Stimulated activated CD4-positive, alpha-beta T cell treated with anti-CD3 and anti-CD28 coated beads, Interleukin-1b, Interleukin-23, amount 100 ng/mL, for 48 hours (primary cell): ENCODE measurements at regions not wholly inside any gene's neighbourhood (a gene's known extent, or its start where the extent isn't known, plus 50 kb on each side); places are given as distances from the start of the nearest gene placed in this dataset.

ENCODE experiments used
- DNase-seq: peaks from one replicate; pipeline ENCODE4 v3.0.0-alpha.2; 2020

- DNase-seq, result no peak
Measured at GRCh38 chr3:34925851-34926250, 713.5 kb upstream of the ARPP21 start.

DNA sequence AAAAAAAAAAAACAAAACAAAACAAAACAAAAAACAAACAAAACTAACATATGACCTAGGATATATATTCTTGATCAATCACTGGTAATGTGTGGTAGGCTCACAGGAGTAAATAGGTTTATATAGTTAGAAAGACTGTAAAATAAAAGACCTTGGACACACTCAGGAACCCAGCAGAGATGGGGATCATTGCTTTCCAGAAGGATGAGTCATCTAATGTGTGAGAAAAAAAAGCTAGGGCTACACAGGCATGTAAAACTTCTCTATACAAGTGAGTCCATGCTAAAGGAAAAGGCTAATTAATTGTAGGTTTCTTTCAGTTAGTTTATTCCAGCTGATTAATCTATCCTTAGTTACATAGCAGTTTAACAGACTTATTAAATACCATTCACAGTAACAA is 710.3 kb upstream of the ARPP21 start:
- no peak for DNase-seq

DNA sequence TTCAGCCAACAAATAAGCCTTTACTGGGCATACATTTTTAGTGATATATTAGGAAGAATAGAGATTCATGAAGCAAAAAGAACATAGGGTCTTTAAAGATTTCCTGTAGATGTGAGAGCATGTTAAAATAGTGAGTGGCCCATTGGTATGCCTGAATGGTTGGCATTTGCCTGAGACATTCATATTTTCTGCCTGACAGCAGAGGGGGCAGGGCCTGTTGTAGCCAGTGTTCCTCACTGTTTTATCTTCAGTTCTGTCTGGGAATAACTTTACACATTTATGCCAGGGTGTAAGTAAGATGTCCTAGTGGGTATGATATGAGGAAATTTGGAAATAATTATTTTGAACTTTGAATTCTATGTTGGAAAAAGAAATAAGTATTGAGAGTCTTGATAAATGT is 704.7 kb upstream of the ARPP21 start:
- DNase-seq, result no peak

DNA sequence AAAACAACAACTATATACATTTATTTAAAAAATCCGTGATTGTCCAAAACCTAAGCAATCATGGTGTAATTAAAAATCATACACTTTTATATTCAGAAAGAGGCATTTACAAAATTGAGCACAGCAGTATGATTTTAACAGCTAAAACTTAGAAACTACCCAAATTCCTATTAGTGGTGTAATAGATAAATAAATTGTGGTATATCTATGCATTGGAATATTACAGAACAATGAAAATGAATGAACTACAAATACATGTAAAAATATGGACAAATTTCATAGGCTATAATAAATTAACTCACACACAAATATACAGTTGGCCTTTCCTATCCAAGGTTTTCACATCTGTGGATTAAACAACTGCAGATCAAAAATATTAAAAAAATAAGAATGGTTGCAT is 700.5 kb upstream of the ARPP21 start:
- no peak for DNase-seq

GRCh38 chr3:34942256-34942655 is 697.1 kb upstream of the ARPP21 start:
- DNase-seq, result no peak

GRCh38 chr3:34947834-34948233 is 691.5 kb upstream of the ARPP21 start:
- no peak for DNase-seq

- no peak for DNase-seq
Measured at GRCh38 chr3:34948517-34948916, 690.8 kb upstream of the ARPP21 start.

GRCh38 chr3:34955680-34956079 is 683.6 kb upstream of the ARPP21 start:
- no peak for DNase-seq

DNA sequence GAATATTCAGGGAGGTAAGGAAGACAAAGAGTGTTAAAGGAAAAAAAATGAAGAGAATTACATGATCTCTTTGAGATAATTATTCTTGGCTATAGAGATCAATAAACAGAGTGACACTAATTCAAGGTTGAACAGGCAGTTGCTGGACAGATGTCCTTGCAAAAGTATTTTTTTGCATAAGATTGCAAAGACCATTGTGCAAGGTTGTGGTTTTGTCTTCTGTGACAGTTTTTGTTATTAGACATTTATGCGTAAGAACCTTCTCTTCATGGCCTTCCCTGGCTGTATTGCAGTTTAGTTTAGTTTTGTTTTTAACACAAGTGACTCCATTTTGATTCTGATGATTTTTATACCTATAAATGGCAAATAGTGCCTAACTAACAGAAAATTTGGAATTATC is 682.8 kb upstream of the ARPP21 start:
- no peak for DNase-seq

GRCh38 chr3:34957677-34958076 is 681.6 kb upstream of the ARPP21 start:
- no peak for DNase-seq

GRCh38 chr3:34969513-34969912 is 669.8 kb upstream of the ARPP21 start:
- no peak for DNase-seq

- DNase-seq, result no peak
Measured at GRCh38 chr3:34972481-34972880, 666.8 kb upstream of the ARPP21 start.

GRCh38 chr3:34973586-34973985 is 665.7 kb upstream of the ARPP21 start:
- DNase-seq, result no peak

DNA sequence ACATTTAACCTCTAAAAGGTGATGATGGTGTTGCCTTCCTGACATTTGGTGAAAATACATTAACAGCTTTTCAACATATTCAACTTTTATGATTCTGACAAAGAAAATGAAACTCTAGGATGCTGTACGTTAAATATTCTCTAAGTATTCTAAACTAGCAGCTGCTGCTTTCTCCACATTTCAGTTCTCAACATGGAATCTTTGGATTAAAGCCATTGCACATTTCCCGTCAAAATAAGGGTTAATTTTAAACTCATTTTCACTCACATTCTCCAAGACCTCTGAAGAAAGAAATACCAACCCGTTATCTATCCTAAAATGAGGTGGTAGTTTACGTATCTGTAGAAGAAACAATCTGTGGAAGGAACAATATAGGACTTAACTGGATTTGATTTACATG is 655.7 kb upstream of the ARPP21 start:
- no peak for DNase-seq

- DNase-seq, result no peak
Measured at GRCh38 chr3:34988296-34988695, 651.0 kb upstream of the ARPP21 start.

DNA sequence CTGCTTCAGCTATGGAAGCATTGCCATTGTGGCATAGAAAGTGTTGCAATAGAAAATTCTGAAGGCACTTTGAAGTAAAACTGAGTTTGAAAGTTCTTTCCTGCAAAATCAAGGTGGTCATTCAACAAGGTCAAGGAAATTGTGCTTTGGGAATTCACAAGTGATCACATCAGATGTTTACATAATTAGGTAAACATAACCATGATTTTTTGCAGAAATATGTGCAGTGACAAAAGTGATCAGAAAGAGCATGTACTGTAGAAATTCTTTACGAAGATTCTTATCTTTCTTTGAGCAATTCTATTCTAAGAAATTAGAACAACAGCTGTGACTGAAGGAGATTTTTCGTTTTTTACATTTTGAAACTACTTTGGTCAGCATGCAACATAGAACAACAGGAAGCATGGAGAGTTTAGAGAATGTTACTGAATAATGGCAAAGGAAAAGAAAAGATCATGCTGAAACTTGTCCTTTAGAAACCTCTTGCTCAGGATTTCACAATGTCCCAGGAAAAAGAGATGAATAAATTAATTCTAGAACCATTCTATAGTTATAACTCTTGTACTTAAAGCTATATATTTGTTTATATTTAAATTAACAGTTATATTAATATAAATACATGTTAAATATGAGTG is 643.4 kb upstream of the ARPP21 start:
- no peak for DNase-seq

DNA sequence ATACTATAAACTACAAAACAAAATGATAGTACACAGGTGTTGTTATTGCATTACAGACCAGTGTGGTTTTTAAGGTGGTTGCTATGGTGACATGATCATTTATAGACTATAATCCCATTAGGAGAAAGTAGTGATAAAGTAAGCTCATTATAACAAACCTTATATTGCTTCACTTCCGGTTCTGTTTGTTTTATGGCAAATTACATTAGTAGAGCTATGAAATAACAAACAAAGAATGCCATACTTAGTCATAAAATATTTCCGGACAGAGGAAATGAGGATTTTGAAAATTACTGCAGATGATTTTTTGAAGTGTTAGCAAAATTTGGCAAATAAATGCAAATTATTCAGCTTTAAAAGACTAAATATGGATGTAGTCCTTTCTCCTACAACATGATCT is 640.4 kb upstream of the ARPP21 start:
- no peak for DNase-seq

DNA sequence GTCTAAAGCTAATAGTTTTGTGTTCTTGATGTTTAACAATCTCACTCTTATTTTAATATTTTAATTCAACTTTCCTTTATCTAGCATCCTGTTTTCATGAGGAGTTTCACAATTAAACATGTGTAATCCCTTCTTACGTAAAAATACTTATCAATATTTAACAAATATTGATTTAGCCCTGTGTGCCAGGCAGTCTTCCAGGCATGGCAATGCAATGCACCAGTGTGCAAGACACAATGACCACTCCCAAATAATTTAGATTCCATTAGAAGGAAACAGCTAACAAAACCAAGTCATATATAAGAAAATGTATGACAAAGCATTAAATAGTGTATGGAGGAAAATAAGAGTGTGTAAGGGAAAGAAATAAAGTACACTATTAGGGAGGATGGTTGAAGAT is 627.1 kb upstream of the ARPP21 start:
- no peak for DNase-seq

DNA sequence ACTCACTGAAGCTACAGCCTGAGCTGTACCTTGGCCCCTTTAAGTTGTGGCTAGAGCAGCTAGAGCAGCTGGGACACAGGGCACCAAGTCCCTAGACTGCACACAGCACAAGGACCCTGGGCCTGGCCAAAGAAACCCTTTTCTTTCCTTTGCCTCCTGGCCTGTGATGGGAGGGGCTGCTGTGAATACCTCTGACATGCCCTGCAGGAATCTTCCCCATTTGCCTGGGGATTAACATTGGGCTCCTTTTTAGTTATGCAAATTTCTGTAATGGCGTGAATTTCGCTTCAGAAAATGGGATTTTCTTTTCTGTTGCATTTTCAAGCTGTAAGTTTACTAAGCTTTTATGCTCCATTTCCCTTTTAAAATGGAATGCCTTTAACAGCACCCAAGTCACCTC is 611.2 kb upstream of the ARPP21 start:
- no peak for DNase-seq

GRCh38 chr3:35042210-35042991 is 596.9 kb upstream of the ARPP21 start:
- DNase-seq, result no peak

GRCh38 chr3:35043040-35043439 is 596.3 kb upstream of the ARPP21 start:
- no peak for DNase-seq

GRCh38 chr3:35044190-35044589 is 595.1 kb upstream of the ARPP21 start:
- no peak for DNase-seq

DNA sequence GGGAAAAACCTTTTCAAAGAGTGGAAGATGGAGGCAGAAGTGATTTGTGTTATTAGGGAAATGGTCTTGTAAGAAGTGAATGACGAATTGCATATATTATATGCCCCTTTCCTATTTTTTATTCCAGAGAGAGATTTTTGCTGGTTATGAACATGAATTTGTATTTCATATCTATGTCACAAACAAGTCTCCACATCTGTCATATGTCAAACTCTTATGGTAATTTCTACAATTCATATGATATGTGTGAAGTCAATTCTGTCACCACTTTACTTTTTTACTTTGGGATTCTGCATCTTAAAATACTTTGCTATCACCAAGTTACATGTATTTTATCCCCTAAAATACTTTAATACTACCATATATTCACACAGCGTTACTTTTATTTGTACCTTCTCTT is 594.2 kb upstream of the ARPP21 start:
- DNase-seq, result no peak

DNA sequence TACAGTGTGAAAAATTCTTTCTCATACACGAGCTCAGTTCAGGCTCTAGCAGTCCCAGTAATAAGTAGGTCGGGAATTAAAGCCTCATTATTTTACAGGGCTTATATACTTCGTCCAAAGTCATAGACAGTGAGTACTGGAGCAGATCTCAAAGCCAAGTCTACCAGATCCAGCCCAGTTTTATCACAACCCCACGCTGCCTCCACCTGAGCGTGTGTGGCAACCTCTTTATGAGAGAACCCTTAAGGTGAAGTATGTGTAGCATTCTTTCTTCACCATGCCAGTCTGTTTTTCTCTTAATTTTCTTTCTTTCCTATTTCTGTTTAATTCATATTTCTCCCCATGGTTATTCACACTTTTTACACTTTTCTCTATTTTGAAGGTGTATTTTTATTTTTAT is 574.6 kb upstream of the ARPP21 start:
- no peak for DNase-seq

GRCh38 chr3:35065891-35066290 is 573.4 kb upstream of the ARPP21 start:
- DNase-seq, result no peak
